ENCODE measurements at regions not wholly inside any gene's neighbourhood (a gene's known extent, or its start where the extent isn't known, plus 50 kb on each side); places are given as distances from the start of the nearest gene placed in this dataset.

GRCh38 chr4:176479767-176480166 lies 160.0 kb downstream of the SPCS3 start:
- no peak overlapping the region for H3K27ac ChIP-seq
- no peaks in the 10 kb centered on the region for H3K9me3 ChIP-seq
- TF ChIP-seq POLR2A (IDR thresholded peaks at IDR 0.05) = no peak
- no peak for TF ChIP-seq CTCF (IDR thresholded peaks at IDR 0.05)
- H3K36me3 ChIP-seq = no peaks in the 10 kb centered on the region
- intact Hi-C loops (cut with DNase I) = no loop called here
- H3K27me3 ChIP-seq = no peaks in the 10 kb centered on the region
- H3K4me1 ChIP-seq = no peaks in the 10 kb centered on the region
- WGBS, 2 donors = 61 to 81% methylated on average over 1 of the region's 1 CpG
- H3K4me3 ChIP-seq (replicated peaks in 1 of 3) = no peak overlapping the region
- no peak for DNase-seq

GRCh38 chr4:176482972-176483371 lies 163.2 kb downstream of the SPCS3 start:
- whole genome bisulfite sequencing, 2 donors = 65 to 77% methylated on average over 3 of the region's 3 CpGs
- H3K27me3 ChIP-seq = no peaks in the 10 kb centered on the region
- intact Hi-C loops (cut with DNase I) = no loop called here
- no peaks in the 10 kb centered on the region for H3K9me3 ChIP-seq
- H3K4me3 ChIP-seq (replicated peaks in 1 of 3) = no peak overlapping the region
- no peaks in the 10 kb centered on the region for H3K36me3 ChIP-seq
- H3K27ac ChIP-seq = no peak overlapping the region
- no peak for DNase-seq
- no peaks in the 10 kb centered on the region for H3K4me1 ChIP-seq
- TF ChIP-seq POLR2A (IDR thresholded peaks at IDR 0.05) = no peak
- TF ChIP-seq CTCF (IDR thresholded peaks at IDR 0.05) = no peak

- 86 to 88% methylated on average over 7 of the region's 7 CpGs for WGBS, 2 donors
- no peaks in the 10 kb centered on the region for H3K4me1 ChIP-seq
- H3K9me3 ChIP-seq = no peaks in the 10 kb centered on the region
- TF ChIP-seq CTCF (IDR thresholded peaks at IDR 0.05) = no peak
- no peak for TF ChIP-seq POLR2A (IDR thresholded peaks at IDR 0.05)
- H3K4me3 ChIP-seq (replicated peaks in 1 of 3) = no peak overlapping the region
- H3K27me3 ChIP-seq = no peaks in the 10 kb centered on the region
- intact Hi-C loops (cut with DNase I) = no loop called here
- DNase-seq = no peak
- no peak overlapping the region for H3K27ac ChIP-seq
- no peaks in the 10 kb centered on the region for H3K36me3 ChIP-seq
Measured at GRCh38 chr4:176484301-176484984, 164.7 kb downstream of the SPCS3 start.

- no peaks in the 10 kb centered on the region for H3K9me3 ChIP-seq
- H3K4me3 ChIP-seq (replicated peaks in 1 of 3) = no peak overlapping the region
- intact Hi-C loops (cut with DNase I) = no loop called here
- no peak for DNase-seq
- WGBS, 2 donors = 66 to 72% methylated on average over 2 of the region's 2 CpGs
- H3K4me1 ChIP-seq = no peaks in the 10 kb centered on the region
- H3K27me3 ChIP-seq = no peaks in the 10 kb centered on the region
- H3K36me3 ChIP-seq = no peaks in the 10 kb centered on the region
- H3K27ac ChIP-seq = no peak overlapping the region
- TF ChIP-seq CTCF (IDR thresholded peaks at IDR 0.05) (no peak), POLR2A (IDR thresholded peaks at IDR 0.05) (no peak)
Measured at GRCh38 chr4:176489001-176489400, 169.2 kb downstream of the SPCS3 start.

GRCh38 chr4:176492646-176493302 lies 173.0 kb downstream of the SPCS3 start:
- H3K27ac ChIP-seq = no peak overlapping the region
- H3K27me3 ChIP-seq = no peaks in the 10 kb centered on the region
- H3K4me1 ChIP-seq = no peaks in the 10 kb centered on the region
- no peak for DNase-seq
- TF ChIP-seq CTCF (IDR thresholded peaks at IDR 0.05) = no peak
- no peak for TF ChIP-seq POLR2A (IDR thresholded peaks at IDR 0.05)
- 13 to 26% methylated on average over 2 of the region's 2 CpGs for WGBS, 2 donors
- H3K36me3 ChIP-seq = no peaks in the 10 kb centered on the region
- H3K9me3 ChIP-seq = no peaks in the 10 kb centered on the region
- intact Hi-C loops (cut with DNase I) = no loop called here
- no peak overlapping the region for H3K4me3 ChIP-seq (replicated peaks in 1 of 3)

All from thyroid gland (tissue), 4 donors.